Liver (tissue), 8 donors: ENCODE measurements at regions not wholly inside any gene's neighbourhood (a gene's known extent, or its start where the extent isn't known, plus 50 kb on each side); places are given as distances from the start of the nearest gene placed in this dataset.

Experiments used
- DNase-seq: peaks from one replicate; pipeline ENCODE4 v3.0.0-alpha.2; 2017; ENCODE audit warnings: low spot score
- H3K27ac ChIP-seq, 2 donors: one replicate each; pipeline ENCODE4 v1.7.0; 2013; ENCODE audit warnings: inconsistent platforms in 2 of 2, low read length in 2 of 2, control low read depth in 1 of 2, low read depth in 1 of 2, mild to moderate bottlenecking in 1 of 2
- H3K27me3 ChIP-seq, 4 donors: one replicate each; pipeline versions ENCODE4 v1.6.1 to v1.7.0; 2013; ENCODE audit warnings: low read length in 3 of 4, inconsistent platforms in 1 of 4, mild to moderate bottlenecking in 1 of 4, moderate library complexity in 1 of 4; ENCODE audit not compliant: control insufficient read depth in 4 of 4, insufficient read depth in 4 of 4
- H3K36me3 ChIP-seq, 4 donors: one replicate each; pipeline versions ENCODE4 v1.6.1 to v1.7.0; 2013; ENCODE audit warnings: low read length in 3 of 4, mild to moderate bottlenecking in 3 of 4, low read depth in 1 of 4, moderate library complexity in 1 of 4; ENCODE audit not compliant: control insufficient read depth in 4 of 4, insufficient read depth in 3 of 4
- H3K4me1 ChIP-seq, 4 donors: one replicate each; pipeline versions ENCODE4 v1.6.1 to v1.7.0; 2013; ENCODE audit warnings: low read length in 3 of 4, mild to moderate bottlenecking in 3 of 4, moderate library complexity in 1 of 4; ENCODE audit not compliant: control insufficient read depth in 4 of 4, insufficient read depth in 4 of 4
- H3K4me3 ChIP-seq, 3 donors: one replicate each; pipeline versions ENCODE4 v1.6.1 to v1.7.0; 2013; ENCODE audit warnings: low read length in 3 of 3, control low read depth in 1 of 3, low read depth in 1 of 3, mild to moderate bottlenecking in 1 of 3
- H3K9ac ChIP-seq, 2 donors: one replicate each; pipeline ENCODE4 v1.7.0; 2013; ENCODE audit warnings: low read length in 2 of 2, mild to moderate bottlenecking in 2 of 2, moderate library complexity in 2 of 2, control low read depth in 1 of 2, low read depth in 1 of 2
- H3K9me3 ChIP-seq, 4 donors: one replicate each; pipeline versions ENCODE4 v1.6.1 to v1.7.0; 2013; ENCODE audit warnings: low read length in 3 of 4; ENCODE audit not compliant: control insufficient read depth in 4 of 4
- EGR1 ChIP-seq, 2 donors: IDR thresholded peaks; 2 replicates each; pipeline ENCODE4 v1.6.1; 2016 to 2018; ENCODE audit warnings: antibody characterized with exemption in 2 of 2, low read depth in 2 of 2
- FOXA1 ChIP-seq: IDR thresholded peaks from 2 replicates; pipeline ENCODE4 v1.6.1; 2016; ENCODE audit warnings: antibody characterized with exemption
- FOXA2 ChIP-seq: IDR thresholded peaks from 2 replicates; pipeline ENCODE4 v1.6.1; 2016; ENCODE audit warnings: antibody characterized with exemption
- GABPA ChIP-seq, 2 donors: IDR thresholded peaks in 1 of 2; conservative IDR thresholded peaks in 1 of 2; 2 replicates each; pipeline ENCODE4 v1.6.1; 2016; ENCODE audit warnings: antibody characterized with exemption in 2 of 2, mild to moderate bottlenecking in 1 of 2, moderate library complexity in 1 of 2
- HNF4A ChIP-seq, 2 donors: conservative IDR thresholded peaks; 2 replicates each; pipeline ENCODE4 v1.6.1; 2016; ENCODE audit warnings: antibody characterized with exemption in 2 of 2, mild to moderate bottlenecking in 2 of 2
- HNF4G ChIP-seq: IDR thresholded peaks from 2 replicates; pipeline ENCODE4 v1.6.1; 2016; ENCODE audit warnings: antibody characterized with exemption
- JUND ChIP-seq, 2 donors: IDR thresholded peaks; 2 replicates each; pipeline ENCODE4 v1.6.1; 2016; ENCODE audit warnings: antibody characterized with exemption in 2 of 2
- NR2F2 ChIP-seq: IDR thresholded peaks from 2 replicates; pipeline ENCODE4 v1.6.1; 2016; ENCODE audit warnings: antibody characterized with exemption
- RAD21 ChIP-seq, 2 donors: IDR thresholded peaks; 2 replicates each; pipeline ENCODE4 v1.6.1; 2016; ENCODE audit warnings: antibody characterized with exemption in 2 of 2, mild to moderate bottlenecking in 2 of 2
- RXRA ChIP-seq, 2 donors: IDR thresholded peaks; 2 replicates each; pipeline ENCODE4 v1.6.1; 2017 to 2018; ENCODE audit warnings: antibody characterized with exemption in 2 of 2, mild to moderate bottlenecking in 1 of 2
- TAF1 ChIP-seq: conservative IDR thresholded peaks from 2 replicates; pipeline ENCODE4 v1.6.1; 2016; ENCODE audit warnings: antibody characterized with exemption, mild to moderate bottlenecking
- YY1 ChIP-seq: IDR thresholded peaks from 2 replicates; pipeline ENCODE4 v1.6.1; 2016; ENCODE audit warnings: antibody characterized with exemption, mild to moderate bottlenecking
- WGBS: extraction: QIAGEN DNeasy Blood & Tissue Kit; methylation state at CpG from one replicate; pipeline ENCODE4 v1.1.7; 2013; 5-methylcytosine and 5-hydroxymethylcytosine counted together
- TF ChIP-seq, protein P1 (sequence below): IDR thresholded peaks from 2 replicates; pipeline ENCODE4 v1.6.1; 2016; ENCODE audit warnings: antibody characterized with exemption
- TF ChIP-seq, protein P2 (sequence below): fragments of 150-350 bp; IDR thresholded peaks from 2 replicates; pipeline ENCODE4 v1.5.1; 2017; ENCODE audit warnings: improper control_type of control experiment, low read depth, low read length; ENCODE audit not compliant: missing input control
- TF ChIP-seq, protein P3 (sequence below): IDR thresholded peaks from 2 replicates; pipeline ENCODE4 v1.6.1; 2016; ENCODE audit warnings: antibody characterized with exemption, mild to moderate bottlenecking
- donor health status: healthy.
- donor health status: healthy.
- donor health status: healthy.
- donor health status: healthy.
- donor health status: healthy.

DNA sequence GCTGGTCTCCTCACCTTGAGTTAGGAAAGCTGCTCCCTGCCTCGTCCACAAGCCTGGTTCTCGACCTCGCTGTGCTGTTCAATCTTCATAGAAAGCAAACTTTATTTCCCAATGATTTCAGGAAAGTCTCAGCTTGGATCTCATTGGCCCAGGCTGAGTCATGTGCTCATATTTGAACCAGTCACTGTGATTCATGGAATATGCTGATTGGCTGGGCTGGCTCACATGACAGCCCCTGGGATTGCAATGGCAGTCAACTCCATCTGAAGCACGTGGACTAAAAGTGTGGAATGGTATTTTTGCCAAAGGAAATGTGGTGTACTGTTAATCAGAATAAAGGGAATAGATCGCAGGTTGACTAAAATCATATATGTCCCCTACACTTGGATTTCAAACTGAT lies 396.6 kb downstream of the AACS start:
- TF ChIP-seq, protein P1, sequence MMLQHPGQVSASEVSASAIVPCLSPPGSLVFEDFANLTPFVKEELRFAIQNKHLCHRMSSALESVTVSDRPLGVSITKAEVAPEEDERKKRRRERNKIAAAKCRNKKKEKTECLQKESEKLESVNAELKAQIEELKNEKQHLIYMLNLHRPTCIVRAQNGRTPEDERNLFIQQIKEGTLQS = no peak
- TF ChIP-seq, protein P2, sequence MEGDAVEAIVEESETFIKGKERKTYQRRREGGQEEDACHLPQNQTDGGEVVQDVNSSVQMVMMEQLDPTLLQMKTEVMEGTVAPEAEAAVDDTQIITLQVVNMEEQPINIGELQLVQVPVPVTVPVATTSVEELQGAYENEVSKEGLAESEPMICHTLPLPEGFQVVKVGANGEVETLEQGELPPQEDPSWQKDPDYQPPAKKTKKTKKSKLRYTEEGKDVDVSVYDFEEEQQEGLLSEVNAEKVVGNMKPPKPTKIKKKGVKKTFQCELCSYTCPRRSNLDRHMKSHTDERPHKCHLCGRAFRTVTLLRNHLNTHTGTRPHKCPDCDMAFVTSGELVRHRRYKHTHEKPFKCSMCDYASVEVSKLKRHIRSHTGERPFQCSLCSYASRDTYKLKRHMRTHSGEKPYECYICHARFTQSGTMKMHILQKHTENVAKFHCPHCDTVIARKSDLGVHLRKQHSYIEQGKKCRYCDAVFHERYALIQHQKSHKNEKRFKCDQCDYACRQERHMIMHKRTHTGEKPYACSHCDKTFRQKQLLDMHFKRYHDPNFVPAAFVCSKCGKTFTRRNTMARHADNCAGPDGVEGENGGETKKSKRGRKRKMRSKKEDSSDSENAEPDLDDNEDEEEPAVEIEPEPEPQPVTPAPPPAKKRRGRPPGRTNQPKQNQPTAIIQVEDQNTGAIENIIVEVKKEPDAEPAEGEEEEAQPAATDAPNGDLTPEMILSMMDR = no peak
- TF ChIP-seq TAF1 (no peak), FOXA2 (no peak), EGR1 (IDR thresholded peaks at IDR 0.05; ENCODE audit: low read depth in 2 of 2) (no peak), NR2F2 (no peak), HNF4A (conservative IDR thresholded peaks at IDR 0.05) (no peak), RAD21 (IDR thresholded peaks at IDR 0.05) (no peak)
- TF ChIP-seq, protein P3, sequence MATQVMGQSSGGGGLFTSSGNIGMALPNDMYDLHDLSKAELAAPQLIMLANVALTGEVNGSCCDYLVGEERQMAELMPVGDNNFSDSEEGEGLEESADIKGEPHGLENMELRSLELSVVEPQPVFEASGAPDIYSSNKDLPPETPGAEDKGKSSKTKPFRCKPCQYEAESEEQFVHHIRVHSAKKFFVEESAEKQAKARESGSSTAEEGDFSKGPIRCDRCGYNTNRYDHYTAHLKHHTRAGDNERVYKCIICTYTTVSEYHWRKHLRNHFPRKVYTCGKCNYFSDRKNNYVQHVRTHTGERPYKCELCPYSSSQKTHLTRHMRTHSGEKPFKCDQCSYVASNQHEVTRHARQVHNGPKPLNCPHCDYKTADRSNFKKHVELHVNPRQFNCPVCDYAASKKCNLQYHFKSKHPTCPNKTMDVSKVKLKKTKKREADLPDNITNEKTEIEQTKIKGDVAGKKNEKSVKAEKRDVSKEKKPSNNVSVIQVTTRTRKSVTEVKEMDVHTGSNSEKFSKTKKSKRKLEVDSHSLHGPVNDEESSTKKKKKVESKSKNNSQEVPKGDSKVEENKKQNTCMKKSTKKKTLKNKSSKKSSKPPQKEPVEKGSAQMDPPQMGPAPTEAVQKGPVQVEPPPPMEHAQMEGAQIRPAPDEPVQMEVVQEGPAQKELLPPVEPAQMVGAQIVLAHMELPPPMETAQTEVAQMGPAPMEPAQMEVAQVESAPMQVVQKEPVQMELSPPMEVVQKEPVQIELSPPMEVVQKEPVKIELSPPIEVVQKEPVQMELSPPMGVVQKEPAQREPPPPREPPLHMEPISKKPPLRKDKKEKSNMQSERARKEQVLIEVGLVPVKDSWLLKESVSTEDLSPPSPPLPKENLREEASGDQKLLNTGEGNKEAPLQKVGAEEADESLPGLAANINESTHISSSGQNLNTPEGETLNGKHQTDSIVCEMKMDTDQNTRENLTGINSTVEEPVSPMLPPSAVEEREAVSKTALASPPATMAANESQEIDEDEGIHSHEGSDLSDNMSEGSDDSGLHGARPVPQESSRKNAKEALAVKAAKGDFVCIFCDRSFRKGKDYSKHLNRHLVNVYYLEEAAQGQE = no peak
- peaks cover 0 to 3% (median 0%) of the 10 kb centered on the region in 4 donors for H3K4me1 ChIP-seq
- no peaks in the 10 kb centered on the region for H3K27me3 ChIP-seq
- no peak overlapping the region for H3K9ac ChIP-seq
- H3K27ac ChIP-seq = no peak overlapping the region
- DNase-seq = no peak
- H3K4me3 ChIP-seq = no peak overlapping the region
- H3K36me3 ChIP-seq = no peaks in the 10 kb centered on the region
- H3K9me3 ChIP-seq = no peaks in the 10 kb centered on the region
- WGBS = 76% methylated on average over 5 of the region's 5 CpGs

DNA sequence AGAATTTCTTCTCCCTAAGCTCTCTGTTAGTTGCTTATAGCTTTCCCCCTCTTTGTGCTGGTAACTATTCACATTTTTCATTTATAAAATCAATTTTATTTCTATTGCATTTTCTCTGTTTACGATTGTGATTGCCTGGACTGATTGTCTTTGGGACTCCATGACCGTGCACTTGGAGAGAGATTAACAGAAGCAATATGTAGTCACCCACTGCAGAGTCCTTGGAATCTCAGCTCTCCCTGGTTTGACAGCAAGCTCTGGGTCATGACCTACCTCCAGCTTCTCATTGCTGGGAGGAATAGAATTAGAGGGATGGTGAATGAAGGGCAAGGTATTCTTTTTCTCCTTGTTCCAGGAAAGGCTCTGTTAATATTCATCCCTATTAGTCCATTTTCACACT lies 398.2 kb downstream of the AACS start:
- Histone ChIP-seq H3K4me1 (peaks cover 0 to 3% (median 0%) of the 10 kb centered on the region in 4 donors), H3K4me3 (no peak overlapping the region), H3K36me3 (no peaks in the 10 kb centered on the region), H3K9me3 (peaks cover 0 to 2% (median 0%) of the 10 kb centered on the region in 4 donors), H3K27ac (no peak overlapping the region), H3K9ac (no peak overlapping the region), H3K27me3 (no peaks in the 10 kb centered on the region)
- TF ChIP-seq TAF1 = no peak
- TF ChIP-seq RXRA (IDR thresholded peaks at IDR 0.05) = no peak
- no peak for TF ChIP-seq NR2F2
- no peak for TF ChIP-seq FOXA1
- TF ChIP-seq, protein P2 = no peak
- TF ChIP-seq HNF4G = no peak
- no peak for TF ChIP-seq FOXA2
- TF ChIP-seq GABPA (IDR thresholded peaks at IDR 0.05 in 1 of 2, conservative IDR thresholded peaks at IDR 0.05 in 1 of 2) = no peak
- TF ChIP-seq, protein P3 = no peak
- no peak for TF ChIP-seq JUND (IDR thresholded peaks at IDR 0.05)
- no peak for TF ChIP-seq YY1
- TF ChIP-seq, protein P1 = no peak
- DNase-seq = no peak
- 75% methylated on average over 2 of the region's 2 CpGs for WGBS
